Spleen (tissue), 7 donors: ENCODE measurements at regions not wholly inside any gene's neighbourhood (a gene's known extent, or its start where the extent isn't known, plus 50 kb on each side); places are given as distances from the start of the nearest gene placed in this dataset.

Source experiments
- POLR2A ChIP-seq, 3 donors: fragments of 450-650 bp; IDR thresholded peaks; one replicate each; pipeline ENCODE4 v1.5.1; 2017; ENCODE audit warnings: antibody characterized with exemption in 3 of 3, mild to moderate bottlenecking in 1 of 3
- POLR2AphosphoS5 ChIP-seq, 3 donors: sonication (generic); formaldehyde crosslinking; IDR thresholded peaks; one replicate each; pipeline ENCODE4 v1.5.1; 2017; ENCODE audit warnings: antibody characterized with exemption in 3 of 3
- TF ChIP-seq, protein P1 (sequence below), 11 experiments: fragments of 200-600 bp in 7 of 11; fragments of 450-650 bp in 4 of 11; sonication (generic) in 4 of 11; IDR thresholded peaks in 8 of 11; conservative IDR thresholded peaks in 3 of 11; 1 replicate in 7 of 11; 2 replicates in 4 of 11; pipeline versions ENCODE4 v1.4.0 to v1.8.0; 2016 to 2021; ENCODE audit warnings: antibody characterized with exemption in 11 of 11, inconsistent platforms in 4 of 11, mild to moderate bottlenecking in 1 of 11
- donor health status: DM: no; HTN: no; CAD: no; lungs with moderate emphysema.
- donor health status: DM: no; HTN: no; CAD: no.
- donor health status: DM: no; HTN: no; CAD: no.

DNA sequence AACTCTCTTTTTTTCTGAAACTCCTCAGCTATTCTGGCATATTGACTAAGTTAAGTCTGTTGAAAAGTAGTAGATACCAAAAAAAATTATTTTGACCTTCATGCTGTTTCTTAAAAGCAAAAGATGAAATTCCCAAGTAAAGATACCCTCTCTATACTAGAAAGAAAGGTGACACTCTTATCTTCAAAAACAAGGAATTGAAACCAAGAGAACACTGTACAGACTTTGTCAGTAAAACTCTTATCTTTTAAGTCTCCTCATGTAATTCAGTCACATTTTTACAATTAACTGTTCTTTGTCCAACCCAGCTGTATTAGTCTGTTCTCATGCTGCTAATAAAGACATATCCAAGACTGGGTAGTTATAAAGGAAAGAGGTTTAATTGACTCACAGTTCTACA, 496.2 kb downstream of the LTN1 start:
- TF ChIP-seq, protein P1, sequence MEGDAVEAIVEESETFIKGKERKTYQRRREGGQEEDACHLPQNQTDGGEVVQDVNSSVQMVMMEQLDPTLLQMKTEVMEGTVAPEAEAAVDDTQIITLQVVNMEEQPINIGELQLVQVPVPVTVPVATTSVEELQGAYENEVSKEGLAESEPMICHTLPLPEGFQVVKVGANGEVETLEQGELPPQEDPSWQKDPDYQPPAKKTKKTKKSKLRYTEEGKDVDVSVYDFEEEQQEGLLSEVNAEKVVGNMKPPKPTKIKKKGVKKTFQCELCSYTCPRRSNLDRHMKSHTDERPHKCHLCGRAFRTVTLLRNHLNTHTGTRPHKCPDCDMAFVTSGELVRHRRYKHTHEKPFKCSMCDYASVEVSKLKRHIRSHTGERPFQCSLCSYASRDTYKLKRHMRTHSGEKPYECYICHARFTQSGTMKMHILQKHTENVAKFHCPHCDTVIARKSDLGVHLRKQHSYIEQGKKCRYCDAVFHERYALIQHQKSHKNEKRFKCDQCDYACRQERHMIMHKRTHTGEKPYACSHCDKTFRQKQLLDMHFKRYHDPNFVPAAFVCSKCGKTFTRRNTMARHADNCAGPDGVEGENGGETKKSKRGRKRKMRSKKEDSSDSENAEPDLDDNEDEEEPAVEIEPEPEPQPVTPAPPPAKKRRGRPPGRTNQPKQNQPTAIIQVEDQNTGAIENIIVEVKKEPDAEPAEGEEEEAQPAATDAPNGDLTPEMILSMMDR (IDR thresholded peaks at IDR 0.05 in 8 of 11, conservative IDR thresholded peaks at IDR 0.05 in 3 of 11), result no peak
- TF ChIP-seq POLR2A (IDR thresholded peaks at IDR 0.05) (no peak), POLR2AphosphoS5 (IDR thresholded peaks at IDR 0.05) (no peak)
